Left ventricle myocardium inferior (tissue), 1 donor: ENCODE measurements at regions not wholly inside any gene's neighbourhood (a gene's known extent, or its start where the extent isn't known, plus 50 kb on each side); places are given as distances from the start of the nearest gene placed in this dataset.

Experiments used
- DNase-seq: peaks from one replicate; pipeline ENCODE4 v3.0.0-alpha.2; 2020
- H3K27ac ChIP-seq: fragments of 200-600 bp; replicated peaks from 2 replicates; pipeline ENCODE4 v1.8.0; 2021
- H3K27me3 ChIP-seq: fragments of 200-600 bp; 2 replicates; pipeline ENCODE4 v1.8.0; 2021; ENCODE audit warnings: low read depth
- H3K36me3 ChIP-seq: fragments of 200-600 bp; 2 replicates; pipeline ENCODE4 v1.8.0; 2021
- H3K4me1 ChIP-seq: fragments of 200-600 bp; 2 replicates; pipeline ENCODE4 v1.8.0; 2021
- H3K4me3 ChIP-seq: fragments of 200-600 bp; 2 replicates; pipeline ENCODE4 v1.8.0; 2021; ENCODE audit warnings: mild to moderate bottlenecking, moderate library complexity
- H3K9me3 ChIP-seq: fragments of 200-600 bp; replicated peaks from 2 replicates; pipeline ENCODE4 v1.8.0; 2021
- intact Hi-C: fragments of 100-400 bp; cut with micrococcal nuclease; formaldehyde crosslinking; loops from one replicate; pipeline ENCODE4 v1.11.0; 2022
- TF ChIP-seq, protein P1 (sequence below): fragments of 200-600 bp; IDR thresholded peaks from 2 replicates; pipeline ENCODE4 v1.8.0; 2021; ENCODE audit warnings: antibody characterized with exemption, mild to moderate bottlenecking, borderline replicate concordance
- donor health status: DM: no; HTN: yes; CAD: no; lungs with severe emphysema.

DNA sequence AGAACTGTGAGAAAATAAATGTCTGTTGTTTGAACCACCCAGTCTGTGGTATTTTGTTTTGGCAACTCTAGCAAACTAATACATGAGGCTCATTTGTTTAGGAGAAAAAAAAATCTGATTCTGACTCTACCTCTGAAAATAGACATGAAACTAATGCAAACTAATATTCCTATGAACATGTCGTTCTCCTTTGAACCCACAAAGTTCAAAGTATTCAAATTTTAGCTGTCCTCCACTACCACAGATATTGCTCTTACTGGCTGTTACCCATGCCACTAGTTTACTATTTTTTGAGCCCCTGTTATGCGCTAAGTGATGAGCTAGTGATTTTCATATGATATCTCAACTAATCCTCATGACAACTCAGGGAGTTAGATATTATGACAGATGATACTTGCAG is 58.8 kb upstream of the ZNF804B start:
- no peak overlapping the region for H3K4me3 ChIP-seq
- H3K36me3 ChIP-seq = no peaks in the 10 kb centered on the region
- H3K27ac ChIP-seq = no peak overlapping the region
- no peaks in the 10 kb centered on the region for H3K4me1 ChIP-seq
- H3K9me3 ChIP-seq = no peaks in the 10 kb centered on the region
- H3K27me3 ChIP-seq = no peaks in the 10 kb centered on the region
- DNase-seq = no peak
- intact Hi-C loops = no loop called here
- TF ChIP-seq, protein P1, sequence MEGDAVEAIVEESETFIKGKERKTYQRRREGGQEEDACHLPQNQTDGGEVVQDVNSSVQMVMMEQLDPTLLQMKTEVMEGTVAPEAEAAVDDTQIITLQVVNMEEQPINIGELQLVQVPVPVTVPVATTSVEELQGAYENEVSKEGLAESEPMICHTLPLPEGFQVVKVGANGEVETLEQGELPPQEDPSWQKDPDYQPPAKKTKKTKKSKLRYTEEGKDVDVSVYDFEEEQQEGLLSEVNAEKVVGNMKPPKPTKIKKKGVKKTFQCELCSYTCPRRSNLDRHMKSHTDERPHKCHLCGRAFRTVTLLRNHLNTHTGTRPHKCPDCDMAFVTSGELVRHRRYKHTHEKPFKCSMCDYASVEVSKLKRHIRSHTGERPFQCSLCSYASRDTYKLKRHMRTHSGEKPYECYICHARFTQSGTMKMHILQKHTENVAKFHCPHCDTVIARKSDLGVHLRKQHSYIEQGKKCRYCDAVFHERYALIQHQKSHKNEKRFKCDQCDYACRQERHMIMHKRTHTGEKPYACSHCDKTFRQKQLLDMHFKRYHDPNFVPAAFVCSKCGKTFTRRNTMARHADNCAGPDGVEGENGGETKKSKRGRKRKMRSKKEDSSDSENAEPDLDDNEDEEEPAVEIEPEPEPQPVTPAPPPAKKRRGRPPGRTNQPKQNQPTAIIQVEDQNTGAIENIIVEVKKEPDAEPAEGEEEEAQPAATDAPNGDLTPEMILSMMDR = no peak

DNA sequence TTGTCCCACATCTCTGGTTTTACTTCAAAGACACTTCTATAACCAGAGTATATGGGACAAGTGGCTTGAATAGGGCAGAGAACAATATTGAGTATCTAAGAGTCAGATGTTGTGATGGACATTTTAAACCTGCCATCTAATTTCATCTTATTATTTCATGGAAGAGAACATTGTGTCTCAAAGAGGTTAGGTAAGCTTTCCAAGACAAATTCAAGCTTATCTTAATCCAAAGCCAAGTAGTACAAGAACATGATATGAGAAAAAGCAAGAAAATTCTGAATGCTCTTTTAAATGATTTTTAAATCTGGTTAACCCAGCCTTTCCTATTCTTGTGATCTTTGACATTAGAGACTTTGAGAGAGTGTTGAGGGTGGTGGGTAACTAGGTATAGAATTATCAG is 65.3 kb upstream of the ZNF804B start:
- Histone ChIP-seq H3K9me3 (peaks cover 18% of the 10 kb centered on the region), H3K27me3 (no peaks in the 10 kb centered on the region), H3K27ac (no peak overlapping the region), H3K4me1 (no peaks in the 10 kb centered on the region), H3K4me3 (no peak overlapping the region), H3K36me3 (no peaks in the 10 kb centered on the region)
- DNase-seq = no peak
- intact Hi-C loops = no loop called here
- TF ChIP-seq, protein P1 = no peak

DNA sequence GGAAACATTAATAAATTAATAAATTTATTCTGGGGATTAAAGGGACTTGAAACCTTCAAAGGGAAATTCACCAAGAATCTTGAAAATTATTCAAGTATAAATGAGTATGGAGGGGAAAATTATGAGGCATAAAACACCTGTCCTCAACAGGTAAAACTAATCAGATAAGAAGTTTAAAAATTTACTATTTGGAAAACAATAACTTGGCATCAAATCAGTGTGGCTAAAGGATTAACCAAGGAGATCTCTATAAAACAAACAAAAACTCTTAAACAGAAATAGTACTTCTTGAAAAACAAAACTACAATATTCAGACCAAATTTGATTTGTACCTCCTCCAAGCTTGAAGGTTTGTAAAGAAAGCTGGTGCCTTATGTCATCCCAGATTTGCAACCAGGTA is 66.4 kb upstream of the ZNF804B start:
- no peak overlapping the region for H3K27ac ChIP-seq
- no peak for DNase-seq
- no peak overlapping the region for H3K4me3 ChIP-seq
- H3K27me3 ChIP-seq = no peaks in the 10 kb centered on the region
- no peaks in the 10 kb centered on the region for H3K36me3 ChIP-seq
- H3K9me3 ChIP-seq = peaks cover 18% of the 10 kb centered on the region
- intact Hi-C loops = no loop called here
- TF ChIP-seq, protein P1 = no peak
- H3K4me1 ChIP-seq = no peaks in the 10 kb centered on the region

DNA sequence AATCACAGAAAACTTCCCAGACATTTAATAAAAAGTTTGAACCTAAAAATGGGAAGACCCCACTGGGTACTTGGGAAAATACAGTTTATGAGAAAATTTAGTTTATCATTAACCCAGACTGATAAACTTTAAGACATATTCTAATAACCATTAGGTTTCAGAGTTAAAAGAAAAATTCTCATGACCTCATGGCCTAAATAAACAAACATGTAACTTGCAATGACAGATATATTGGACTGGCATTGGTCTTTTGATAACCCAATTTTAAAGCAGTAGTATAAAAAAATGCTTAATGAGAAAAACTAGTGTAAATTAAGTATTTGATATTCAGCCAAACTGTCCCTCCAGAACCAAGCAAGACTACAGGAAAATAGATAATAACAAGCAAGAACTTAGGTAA is 67.0 kb upstream of the ZNF804B start:
- TF ChIP-seq, protein P1 = no peak
- intact Hi-C loops = no loop called here
- H3K9me3 ChIP-seq = peaks cover 18% of the 10 kb centered on the region
- no peak overlapping the region for H3K27ac ChIP-seq
- no peaks in the 10 kb centered on the region for H3K36me3 ChIP-seq
- H3K4me3 ChIP-seq = no peak overlapping the region
- no peaks in the 10 kb centered on the region for H3K27me3 ChIP-seq
- no peaks in the 10 kb centered on the region for H3K4me1 ChIP-seq
- no peak for DNase-seq

DNA sequence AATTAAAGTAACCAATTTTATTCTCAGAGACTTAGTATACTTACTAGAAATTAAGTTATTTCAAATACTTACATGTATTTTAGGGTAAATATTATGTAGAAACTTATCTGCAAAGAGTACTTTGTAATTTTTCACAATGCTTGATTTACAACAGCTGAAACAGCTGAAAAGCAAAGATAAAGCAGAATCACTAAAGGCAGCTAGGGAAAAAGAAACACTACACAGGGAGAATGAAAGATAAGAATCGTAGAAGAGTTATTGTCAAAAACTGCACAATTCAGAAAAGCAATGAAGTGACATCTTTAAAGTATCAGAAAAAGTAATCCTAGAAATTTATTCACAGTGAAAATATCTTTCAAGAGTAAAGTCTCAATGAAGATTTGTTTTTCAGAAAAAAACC is 69.7 kb upstream of the ZNF804B start:
- Histone ChIP-seq H3K9me3 (peaks cover 18% of the 10 kb centered on the region), H3K36me3 (no peaks in the 10 kb centered on the region), H3K4me3 (no peak overlapping the region), H3K27me3 (no peaks in the 10 kb centered on the region), H3K27ac (no peak overlapping the region), H3K4me1 (no peaks in the 10 kb centered on the region)
- intact Hi-C loops = no loop called here
- TF ChIP-seq, protein P1 = no peak
- no peak for DNase-seq

DNA sequence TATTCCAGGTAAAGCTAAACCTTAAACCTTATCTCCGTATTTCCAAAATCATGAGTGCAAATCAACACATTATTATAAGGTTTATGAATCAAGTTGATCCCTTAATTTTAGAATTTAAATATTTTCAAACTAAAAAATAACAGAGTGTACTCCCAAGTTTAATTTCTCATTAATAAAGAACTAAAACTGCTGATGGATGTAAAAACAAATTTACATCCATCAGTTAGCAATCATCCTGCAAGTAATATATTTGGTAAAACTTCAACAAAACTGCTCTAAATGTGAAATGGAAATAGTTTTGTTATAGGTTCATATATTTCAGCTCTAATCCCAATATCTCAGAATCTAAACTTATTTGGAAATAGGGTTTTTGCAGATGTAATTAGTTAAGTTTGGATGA is 71.3 kb upstream of the ZNF804B start:
- Histone ChIP-seq H3K4me1 (no peaks in the 10 kb centered on the region), H3K4me3 (no peak overlapping the region), H3K27me3 (no peaks in the 10 kb centered on the region), H3K36me3 (no peaks in the 10 kb centered on the region), H3K27ac (no peak overlapping the region), H3K9me3 (peaks cover 18% of the 10 kb centered on the region)
- intact Hi-C loops = no loop called here
- no peak for DNase-seq
- TF ChIP-seq, protein P1 = no peak
